ENCODE measurements at regions not wholly inside any gene's neighbourhood (a gene's known extent, or its start where the extent isn't known, plus 50 kb on each side); places are given as distances from the start of the nearest gene placed in this dataset.

- peak overlapping the region; percentile 66 to 69 for H3K27ac ChIP-seq
- no peaks in the 10 kb centered on the region for H3K9me3 ChIP-seq
- peak; percentile 11 to 38; a peak in 3 of 6 replicates for ATAC-seq
- FAIRE-seq = peak; percentile 65
- no peak overlapping the region for H3K4me3 ChIP-seq
- WGBS (ENCODE audit: missing lambda C conversion rate) = 54% methylated on average over 7 of the region's 7 CpGs
- H3K4me2 ChIP-seq = peak overlapping the region; percentile 55
- no peak for DNase-seq (ENCODE audit: low read depth in 1 of 2, low spot score in 1 of 2)
- TF ChIP-seq KDM5A (IDR thresholded peaks at IDR 0.05) (no peak), TP53 (CRISPR knock-in tag; IDR thresholded peaks at IDR 0.05) (no peak), FOSB (CRISPR knock-in tag; IDR thresholded peaks at IDR 0.05) (no peak), BCL3 (IDR thresholded peaks at IDR 0.05) (no peak), JUNB (IDR thresholded peaks at IDR 0.05) (no peak), FOXS1 (CRISPR knock-in tag; IDR thresholded peaks at IDR 0.05) (no peak), HOXA7 (CRISPR knock-in tag; IDR thresholded peaks at IDR 0.05) (no peak), ELK1 (IDR thresholded peaks at IDR 0.05; ENCODE audit: low read depth, low read length) (no peak), EHMT2 (IDR thresholded peaks at IDR 0.05; ENCODE audit: low read depth) (no peak), RFX5 (IDR thresholded peaks at IDR 0.05) (no peak), CHD4 (IDR thresholded peaks at IDR 0.05; ENCODE audit: borderline replicate concordance) (no peak), ATOH8 (CRISPR knock-in tag; IDR thresholded peaks at IDR 0.05; ENCODE audit: low read depth) (no peak), TFCP2L1 (CRISPR knock-in tag; IDR thresholded peaks at IDR 0.05) (no peak), MAZ (IDR thresholded peaks at IDR 0.05; ENCODE audit: borderline replicate concordance, low read depth, low read length) (no peak)
- TF ChIP-seq, protein P1, sequence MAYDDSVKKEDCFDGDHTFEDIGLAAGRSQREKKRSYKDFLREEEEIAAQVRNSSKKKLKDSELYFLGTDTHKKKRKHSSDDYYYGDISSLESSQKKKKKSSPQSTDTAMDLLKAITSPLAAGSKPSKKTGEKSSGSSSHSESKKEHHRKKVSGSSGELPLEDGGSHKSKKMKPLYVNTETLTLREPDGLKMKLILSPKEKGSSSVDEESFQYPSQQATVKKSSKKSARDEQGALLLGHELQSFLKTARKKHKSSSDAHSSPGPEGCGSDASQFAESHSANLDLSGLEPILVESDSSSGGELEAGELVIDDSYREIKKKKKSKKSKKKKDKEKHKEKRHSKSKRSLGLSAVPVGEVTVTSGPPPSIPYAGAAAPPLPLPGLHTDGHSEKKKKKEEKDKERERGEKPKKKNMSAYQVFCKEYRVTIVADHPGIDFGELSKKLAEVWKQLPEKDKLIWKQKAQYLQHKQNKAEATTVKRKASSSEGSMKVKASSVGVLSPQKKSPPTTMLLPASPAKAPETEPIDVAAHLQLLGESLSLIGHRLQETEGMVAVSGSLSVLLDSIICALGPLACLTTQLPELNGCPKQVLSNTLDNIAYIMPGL (CRISPR knock-in tag; IDR thresholded peaks at IDR 0.05; ENCODE audit: borderline replicate concordance) = no peak
- TF ChIP-seq, protein P2, sequence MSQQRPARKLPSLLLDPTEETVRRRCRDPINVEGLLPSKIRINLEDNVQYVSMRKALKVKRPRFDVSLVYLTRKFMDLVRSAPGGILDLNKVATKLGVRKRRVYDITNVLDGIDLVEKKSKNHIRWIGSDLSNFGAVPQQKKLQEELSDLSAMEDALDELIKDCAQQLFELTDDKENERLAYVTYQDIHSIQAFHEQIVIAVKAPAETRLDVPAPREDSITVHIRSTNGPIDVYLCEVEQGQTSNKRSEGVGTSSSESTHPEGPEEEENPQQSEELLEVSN (IDR thresholded peaks at IDR 0.05; ENCODE audit: borderline replicate concordance, low read depth) = no peak
- peaks cover 34% of the 10 kb centered on the region for H3K4me1 ChIP-seq
- ChIA-PET CTCF (interaction anchor here (1.0 kb wide), 2 partner anchors 39 to 162 kb away, joined by 3 read pairs; no protein-coding TSS in a partner anchor), POLR2A (no interaction called here)
Observed at GRCh38 chr12:75909714-75910656, 121.6 kb downstream of the PHLDA1 start.

- ChIA-PET POLR2A (no interaction called here), CTCF (interaction anchor here (1.0 to 1.1 kb wide), 2 partner anchors 13 to 161 kb away, joined by 3 read pairs; no protein-coding TSS in a partner anchor)
- H3K4me1 ChIP-seq = peaks cover 34% of the 10 kb centered on the region
- no peaks in the 10 kb centered on the region for H3K9me3 ChIP-seq
- FAIRE-seq (no peak), DNase-seq (ENCODE audit: low read depth in 1 of 2, low spot score in 1 of 2) (peak in 1 of 2 experiments; percentile 71), ATAC-seq (peak; percentile 69 to 77)
- no peak overlapping the region for H3K4me3 ChIP-seq
- H3K27ac ChIP-seq = peak overlapping the region; percentile 66 to 69
- TF ChIP-seq ZC3H11A (IDR thresholded peaks at IDR 0.05) (no peak), EP300 (IDR thresholded peaks at IDR 0.05) (0 out of 5 replicates have a peak, but pooled peaks of 1 of the 2 experiments have one; percentile 22), CEBPB (IDR thresholded peaks at IDR 0.05) (0 out of 4 replicates have a peak, but pooled peaks of 1 of the 2 experiments have one; percentile 3), JUN (IDR thresholded peaks at IDR 0.05) (peak in 1 of 2 experiments; percentile 19; a peak in 1 of 5 replicates), MAFK (IDR thresholded peaks at IDR 0.05; ENCODE audit: partially characterized antibody) (no peak), PBX3 (IDR thresholded peaks at IDR 0.05) (0 out of 2 replicates have a peak, but pooled peaks have one; percentile 21)
- TF ChIP-seq, protein P3, sequence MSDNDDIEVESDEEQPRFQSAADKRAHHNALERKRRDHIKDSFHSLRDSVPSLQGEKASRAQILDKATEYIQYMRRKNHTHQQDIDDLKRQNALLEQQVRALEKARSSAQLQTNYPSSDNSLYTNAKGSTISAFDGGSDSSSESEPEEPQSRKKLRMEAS (IDR thresholded peaks at IDR 0.05) = peak; percentile 62; the same call in 1 of the 2 replicates
- peak overlapping the region; percentile 55 for H3K4me2 ChIP-seq
- 5% methylated on average over 2 of the region's 2 CpGs for WGBS (ENCODE audit: missing lambda C conversion rate)
Observed at GRCh38 chr12:75908961-75909605, 122.5 kb downstream of the PHLDA1 start.
